ENCODE measurements at regions not wholly inside any gene's neighbourhood (a gene's known extent, or its start where the extent isn't known, plus 50 kb on each side); places are given as distances from the start of the nearest gene placed in this dataset.

DNA sequence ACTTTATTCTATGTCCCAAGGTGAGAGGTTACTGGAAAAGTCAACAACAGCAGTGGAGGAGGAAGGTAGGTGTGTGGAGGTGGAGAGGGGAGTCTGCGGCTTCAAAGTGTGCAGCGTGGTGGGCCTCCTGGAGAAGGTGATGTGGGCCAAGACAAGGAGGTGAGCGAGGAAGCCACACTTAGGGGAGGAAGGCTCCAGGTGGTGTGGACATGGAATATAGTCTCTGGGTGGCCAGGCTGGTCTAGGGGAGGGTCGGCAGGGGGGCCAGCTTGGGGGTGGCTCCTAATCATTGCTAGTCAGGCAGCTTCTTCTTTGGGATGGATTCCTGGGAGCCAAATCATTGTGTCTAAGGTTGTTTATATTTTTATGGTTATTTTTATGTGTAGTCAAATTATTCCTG lies 111.5 kb upstream of the CDH4 start:
- H3K4me3 ChIP-seq (ENCODE audit: low read depth, low read length), result no peak overlapping the region
- CTCF ChIA-PET, result no interaction called here
- H3K9me3 ChIP-seq (ENCODE audit: control insufficient read depth, insufficient read depth, low read depth, low read length), result no peaks in the 10 kb centered on the region
- no peak overlapping the region for H3K27ac ChIP-seq (ENCODE audit: extremely low read depth, low read depth, low read length)
- no peaks in the 10 kb centered on the region for H3K36me3 ChIP-seq (ENCODE audit: control insufficient read depth in 2 of 2, insufficient read depth in 1 of 2, low read length in 2 of 2)
- POLR2A ChIA-PET, result no interaction called here
- no peaks in the 10 kb centered on the region for H3K4me1 ChIP-seq (ENCODE audit: control insufficient read depth, insufficient read depth, low read length)
- TF ChIP-seq ZNF830 (tag by site-specific recombination; IDR thresholded peaks at IDR 0.05; ENCODE audit: low read depth) (no peak), ZNF138 (tag by site-specific recombination; IDR thresholded peaks at IDR 0.05; ENCODE audit: borderline replicate concordance) (no peak), ZNF791 (tag by site-specific recombination; IDR thresholded peaks at IDR 0.05) (no peak), ZNF549 (tag by site-specific recombination; IDR thresholded peaks at IDR 0.05) (no peak), ZNF600 (tag by site-specific recombination; IDR thresholded peaks at IDR 0.05) (no peak), ZNF174 (tag by site-specific recombination; IDR thresholded peaks at IDR 0.05) (no peak), BCL11A (tag by site-specific recombination; IDR thresholded peaks at IDR 0.05; ENCODE audit: low read depth) (no peak), KLF16 (tag by site-specific recombination; IDR thresholded peaks at IDR 0.05) (no peak), ZSCAN23 (tag by site-specific recombination; IDR thresholded peaks at IDR 0.05) (no peak), GLI2 (tag by site-specific recombination; IDR thresholded peaks at IDR 0.05; ENCODE audit: borderline replicate concordance, low read depth) (no peak), ZNF658 (tag by site-specific recombination; IDR thresholded peaks at IDR 0.05) (no peak), ZNF2 (tag by site-specific recombination; IDR thresholded peaks at IDR 0.05) (no peak)
- TF ChIP-seq, protein P1, sequence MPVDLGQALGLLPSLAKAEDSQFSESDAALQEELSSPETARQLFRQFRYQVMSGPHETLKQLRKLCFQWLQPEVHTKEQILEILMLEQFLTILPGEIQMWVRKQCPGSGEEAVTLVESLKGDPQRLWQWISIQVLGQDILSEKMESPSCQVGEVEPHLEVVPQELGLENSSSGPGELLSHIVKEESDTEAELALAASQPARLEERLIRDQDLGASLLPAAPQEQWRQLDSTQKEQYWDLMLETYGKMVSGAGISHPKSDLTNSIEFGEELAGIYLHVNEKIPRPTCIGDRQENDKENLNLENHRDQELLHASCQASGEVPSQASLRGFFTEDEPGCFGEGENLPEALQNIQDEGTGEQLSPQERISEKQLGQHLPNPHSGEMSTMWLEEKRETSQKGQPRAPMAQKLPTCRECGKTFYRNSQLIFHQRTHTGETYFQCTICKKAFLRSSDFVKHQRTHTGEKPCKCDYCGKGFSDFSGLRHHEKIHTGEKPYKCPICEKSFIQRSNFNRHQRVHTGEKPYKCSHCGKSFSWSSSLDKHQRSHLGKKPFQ (tag by site-specific recombination; IDR thresholded peaks at IDR 0.05), result no peak

GRCh38 chr20:61146023-61146422 lies 106.0 kb upstream of the CDH4 start:
- CTCF ChIA-PET, result no interaction called here
- POLR2A ChIA-PET, result no interaction called here
- H3K4me3 ChIP-seq (ENCODE audit: low read depth, low read length), result no peak overlapping the region

DNA sequence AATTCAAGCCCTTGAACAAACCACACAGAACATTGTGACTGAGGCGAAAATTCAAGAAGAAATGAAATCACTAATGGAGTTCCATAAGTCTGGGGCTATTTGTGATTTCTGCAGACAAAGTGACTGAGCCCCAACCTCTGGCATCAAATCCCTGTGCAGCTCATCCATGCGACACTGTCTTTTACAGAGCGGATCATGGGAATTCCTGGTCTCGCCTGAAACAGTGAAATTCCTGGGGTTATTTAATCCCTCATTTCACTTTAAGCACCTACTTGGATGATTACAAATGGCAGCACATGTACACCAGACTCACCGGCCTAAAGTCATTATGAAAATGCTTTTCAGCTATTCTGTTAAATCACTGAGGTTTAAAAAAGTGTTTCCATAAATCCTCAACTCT lies 102.4 kb upstream of the CDH4 start:
- POLR2A ChIA-PET, result no interaction called here
- Histone ChIP-seq H3K27ac (ENCODE audit: extremely low read depth, low read depth, low read length) (no peak overlapping the region), H3K9me3 (ENCODE audit: control insufficient read depth, insufficient read depth, low read depth, low read length) (no peaks in the 10 kb centered on the region), H3K4me3 (ENCODE audit: low read depth, low read length) (no peak overlapping the region), H3K36me3 (ENCODE audit: control insufficient read depth in 2 of 2, insufficient read depth in 1 of 2, low read length in 2 of 2) (no peaks in the 10 kb centered on the region), H3K4me1 (ENCODE audit: control insufficient read depth, insufficient read depth, low read length) (no peaks in the 10 kb centered on the region)
- CTCF ChIA-PET, result no interaction called here
- TF ChIP-seq, protein P2, sequence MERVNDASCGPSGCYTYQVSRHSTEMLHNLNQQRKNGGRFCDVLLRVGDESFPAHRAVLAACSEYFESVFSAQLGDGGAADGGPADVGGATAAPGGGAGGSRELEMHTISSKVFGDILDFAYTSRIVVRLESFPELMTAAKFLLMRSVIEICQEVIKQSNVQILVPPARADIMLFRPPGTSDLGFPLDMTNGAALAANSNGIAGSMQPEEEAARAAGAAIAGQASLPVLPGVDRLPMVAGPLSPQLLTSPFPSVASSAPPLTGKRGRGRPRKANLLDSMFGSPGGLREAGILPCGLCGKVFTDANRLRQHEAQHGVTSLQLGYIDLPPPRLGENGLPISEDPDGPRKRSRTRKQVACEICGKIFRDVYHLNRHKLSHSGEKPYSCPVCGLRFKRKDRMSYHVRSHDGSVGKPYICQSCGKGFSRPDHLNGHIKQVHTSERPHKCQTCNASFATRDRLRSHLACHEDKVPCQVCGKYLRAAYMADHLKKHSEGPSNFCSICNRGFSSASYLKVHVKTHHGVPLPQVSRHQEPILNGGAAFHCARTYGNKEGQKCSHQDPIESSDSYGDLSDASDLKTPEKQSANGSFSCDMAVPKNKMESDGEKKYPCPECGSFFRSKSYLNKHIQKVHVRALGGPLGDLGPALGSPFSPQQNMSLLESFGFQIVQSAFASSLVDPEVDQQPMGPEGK (tag by site-specific recombination; IDR thresholded peaks at IDR 0.05), result no peak
- TF ChIP-seq, protein P3, sequence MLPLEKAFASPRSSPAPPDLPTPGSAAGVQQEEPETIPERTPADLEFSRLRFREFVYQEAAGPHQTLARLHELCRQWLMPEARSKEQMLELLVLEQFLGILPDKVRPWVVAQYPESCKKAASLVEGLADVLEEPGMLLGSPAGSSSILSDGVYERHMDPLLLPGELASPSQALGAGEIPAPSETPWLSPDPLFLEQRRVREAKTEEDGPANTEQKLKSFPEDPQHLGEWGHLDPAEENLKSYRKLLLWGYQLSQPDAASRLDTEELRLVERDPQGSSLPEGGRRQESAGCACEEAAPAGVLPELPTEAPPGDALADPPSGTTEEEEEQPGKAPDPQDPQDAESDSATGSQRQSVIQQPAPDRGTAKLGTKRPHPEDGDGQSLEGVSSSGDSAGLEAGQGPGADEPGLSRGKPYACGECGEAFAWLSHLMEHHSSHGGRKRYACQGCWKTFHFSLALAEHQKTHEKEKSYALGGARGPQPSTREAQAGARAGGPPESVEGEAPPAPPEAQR (tag by site-specific recombination; IDR thresholded peaks at IDR 0.05), result no peak
- TF ChIP-seq ZNF670 (tag by site-specific recombination; IDR thresholded peaks at IDR 0.05; ENCODE audit: low read depth) (no peak), ZNF626 (tag by site-specific recombination; IDR thresholded peaks at IDR 0.05) (no peak), HOXC10 (CRISPR knock-in tag; IDR thresholded peaks at IDR 0.05) (no peak), ZNF561 (tag by site-specific recombination; IDR thresholded peaks at IDR 0.05; ENCODE audit: borderline replicate concordance) (no peak), ZIC2 (tag by site-specific recombination; IDR thresholded peaks at IDR 0.05) (no peak), ZNF214 (tag by site-specific recombination; IDR thresholded peaks at IDR 0.05; ENCODE audit: borderline replicate concordance) (no peak), ZNF600 (tag by site-specific recombination; IDR thresholded peaks at IDR 0.05) (no peak), PRDM10 (tag by site-specific recombination; IDR thresholded peaks at IDR 0.05) (no peak)
- TF ChIP-seq, protein P1 (tag by site-specific recombination; IDR thresholded peaks at IDR 0.05), result no peak

More at GRCh38 chr20:61146023-61146422, 106.0 kb upstream of the CDH4 start:
- Histone ChIP-seq H3K27ac (ENCODE audit: extremely low read depth, low read depth, low read length) (no peak overlapping the region), H3K9me3 (ENCODE audit: control insufficient read depth, insufficient read depth, low read depth, low read length) (no peaks in the 10 kb centered on the region), H3K36me3 (ENCODE audit: control insufficient read depth in 2 of 2, insufficient read depth in 1 of 2, low read length in 2 of 2) (no peaks in the 10 kb centered on the region), H3K4me1 (ENCODE audit: control insufficient read depth, insufficient read depth, low read length) (no peaks in the 10 kb centered on the region)
- TF ChIP-seq ZNF548 (tag by site-specific recombination; IDR thresholded peaks at IDR 0.05), result no peak

Data from HEK293 (cell line).